ENCODE measurements at regions not wholly inside any gene's neighbourhood (a gene's known extent, or its start where the extent isn't known, plus 50 kb on each side); places are given as distances from the start of the nearest gene placed in this dataset.

- TF ChIP-seq EP300 (IDR thresholded peaks at IDR 0.05) (no peak), POLR2AphosphoS5 (IDR thresholded peaks at IDR 0.05) (no peak), CTCF (IDR thresholded peaks at IDR 0.05) (no peak), POLR2A (IDR thresholded peaks at IDR 0.05) (no peak)
- DNase-seq (ENCODE audit: low spot score in 2 of 2): no peak
- Histone ChIP-seq H3K27me3 (no peaks in the 10 kb centered on the region), H3K4me1 (no peaks in the 10 kb centered on the region), H3K27ac (no peak overlapping the region), H3K9me3 (no peaks in the 10 kb centered on the region), H3K36me3 (no peaks in the 10 kb centered on the region), H3K4me3 (no peak overlapping the region)
Observed at GRCh38 chr5:52328220-52328806, 459.4 kb upstream of the ITGA1 start.

- 98% methylated on average over 1 of the region's 1 CpG for WGBS
- no peak overlapping the region for H3K4me3 ChIP-seq
- H3K36me3 ChIP-seq: no peaks in the 10 kb centered on the region
- no peak overlapping the region for H3K27ac ChIP-seq
- DNase-seq (ENCODE audit: low spot score in 2 of 2): no peak
- H3K27me3 ChIP-seq: no peaks in the 10 kb centered on the region
- no peaks in the 10 kb centered on the region for H3K9me3 ChIP-seq
- no peak for TF ChIP-seq POLR2A (IDR thresholded peaks at IDR 0.05)
- TF ChIP-seq CTCF (IDR thresholded peaks at IDR 0.05): no peak
- TF ChIP-seq POLR2AphosphoS5 (IDR thresholded peaks at IDR 0.05): no peak
- no peak for TF ChIP-seq EP300 (IDR thresholded peaks at IDR 0.05)
- no peaks in the 10 kb centered on the region for H3K4me1 ChIP-seq
Observed at GRCh38 chr5:52331725-52332124, 456.0 kb upstream of the ITGA1 start.

DNA sequence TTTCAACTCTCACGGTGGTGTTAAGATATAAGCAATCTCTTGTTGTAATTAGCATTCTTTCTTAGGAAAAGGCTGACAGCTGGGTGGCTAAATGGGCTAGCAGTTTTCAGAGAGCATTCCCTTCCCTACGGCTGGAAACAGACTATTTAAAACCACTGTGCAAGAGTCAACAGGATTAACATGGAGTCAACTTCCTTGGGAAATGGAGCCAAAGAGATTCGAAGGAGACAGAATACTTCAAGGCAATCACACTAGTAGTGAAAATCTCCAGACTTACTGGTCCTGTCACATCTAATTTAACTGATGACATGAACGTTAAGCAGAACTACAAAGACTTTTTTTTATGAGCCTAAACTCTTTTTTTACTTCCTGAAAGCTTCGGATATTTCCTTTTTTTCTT lies 453.3 kb upstream of the ITGA1 start:
- H3K4me1 ChIP-seq: no peaks in the 10 kb centered on the region
- TF ChIP-seq EP300 (IDR thresholded peaks at IDR 0.05) (no peak), CTCF (IDR thresholded peaks at IDR 0.05) (no peak), POLR2A (IDR thresholded peaks at IDR 0.05) (no peak), POLR2AphosphoS5 (IDR thresholded peaks at IDR 0.05) (no peak)
- H3K27ac ChIP-seq: no peak overlapping the region
- H3K4me3 ChIP-seq: no peak overlapping the region
- 12% methylated on average over 5 of the region's 5 CpGs for WGBS
- H3K27me3 ChIP-seq: no peaks in the 10 kb centered on the region
- no peak for DNase-seq (ENCODE audit: low spot score in 2 of 2)
- no peaks in the 10 kb centered on the region for H3K36me3 ChIP-seq
- no peaks in the 10 kb centered on the region for H3K9me3 ChIP-seq

- Histone ChIP-seq H3K27me3 (no peaks in the 10 kb centered on the region), H3K27ac (no peak overlapping the region), H3K4me3 (no peak overlapping the region), H3K36me3 (no peaks in the 10 kb centered on the region), H3K9me3 (no peaks in the 10 kb centered on the region), H3K4me1 (no peaks in the 10 kb centered on the region)
- TF ChIP-seq EP300 (IDR thresholded peaks at IDR 0.05): no peak
- no peak for TF ChIP-seq POLR2AphosphoS5 (IDR thresholded peaks at IDR 0.05)
- TF ChIP-seq CTCF (IDR thresholded peaks at IDR 0.05): no peak
- no peak for TF ChIP-seq POLR2A (IDR thresholded peaks at IDR 0.05)
- WGBS: 89% methylated on average over 3 of the region's 3 CpGs
- DNase-seq (ENCODE audit: low spot score in 2 of 2): no peak
Observed at GRCh38 chr5:52339285-52339684, 448.4 kb upstream of the ITGA1 start.

GRCh38 chr5:52342361-52342760 lies 445.4 kb upstream of the ITGA1 start:
- H3K9me3 ChIP-seq: no peaks in the 10 kb centered on the region
- H3K4me3 ChIP-seq: no peak overlapping the region
- no peaks in the 10 kb centered on the region for H3K27me3 ChIP-seq
- no peak overlapping the region for H3K27ac ChIP-seq
- no peaks in the 10 kb centered on the region for H3K36me3 ChIP-seq
- TF ChIP-seq POLR2A (IDR thresholded peaks at IDR 0.05) (no peak), EP300 (IDR thresholded peaks at IDR 0.05) (no peak), CTCF (IDR thresholded peaks at IDR 0.05) (no peak), POLR2AphosphoS5 (IDR thresholded peaks at IDR 0.05) (no peak)
- no peak for DNase-seq (ENCODE audit: low spot score in 2 of 2)
- H3K4me1 ChIP-seq: no peaks in the 10 kb centered on the region
